ENCODE measurements at regions not wholly inside any gene's neighbourhood (a gene's known extent, or its start where the extent isn't known, plus 50 kb on each side); places are given as distances from the start of the nearest gene placed in this dataset.
A peak's percentile ranks its signal among the peaks of the same experiment; 100 is the strongest.

GRCh38 chrY:8562456-8563090 is 774.7 kb upstream of the TSPY4 start:
- peak; percentile 11 for DNase-seq

- no peak for DNase-seq
Measured at GRCh38 chrY:8564421-8564820, 772.8 kb upstream of the TSPY4 start.

GRCh38 chrY:8566198-8566597 is 771.1 kb upstream of the TSPY4 start:
- DNase-seq: no peak

- no peak for DNase-seq
Measured at GRCh38 chrY:8570384-8570783, 766.9 kb upstream of the TSPY4 start.

GRCh38 chrY:8572916-8573315 is 764.3 kb upstream of the TSPY4 start:
- DNase-seq: no peak

GRCh38 chrY:8582277-8582850 is 754.9 kb upstream of the TSPY4 start:
- peak; percentile 0 for DNase-seq

GRCh38 chrY:8583191-8583590 is 754.1 kb upstream of the TSPY4 start:
- peak; percentile 1 for DNase-seq

GRCh38 chrY:8590641-8591040 is 746.6 kb upstream of the TSPY4 start:
- DNase-seq: no peak

- no peak for DNase-seq
Measured at GRCh38 chrY:8591821-8592516, 745.3 kb upstream of the TSPY4 start.

GRCh38 chrY:8594657-8595056 is 742.6 kb upstream of the TSPY4 start:
- no peak for DNase-seq

GRCh38 chrY:8599141-8599540 is 738.1 kb upstream of the TSPY4 start:
- DNase-seq: no peak

GRCh38 chrY:8610620-8611019 is 726.6 kb upstream of the TSPY4 start:
- DNase-seq: no peak

GRCh38 chrY:8611815-8612214 is 725.4 kb upstream of the TSPY4 start:
- no peak for DNase-seq

- no peak for DNase-seq
Measured at GRCh38 chrY:8618302-8618701, 719.0 kb upstream of the TSPY4 start.

- no peak for DNase-seq
Measured at GRCh38 chrY:8622156-8622555, 715.1 kb upstream of the TSPY4 start.

GRCh38 chrY:8622856-8623255 is 714.4 kb upstream of the TSPY4 start:
- no peak for DNase-seq

- DNase-seq: no peak
Measured at GRCh38 chrY:8629636-8630035, 707.6 kb upstream of the TSPY4 start.

GRCh38 chrY:8638111-8638510 is 699.2 kb upstream of the TSPY4 start:
- no peak for DNase-seq

- peak; percentile 4 for DNase-seq
Measured at GRCh38 chrY:8644926-8645325, 692.3 kb upstream of the TSPY4 start.

GRCh38 chrY:8652445-8652844 is 684.8 kb upstream of the TSPY4 start:
- DNase-seq: no peak

GRCh38 chrY:8655017-8655416 is 682.2 kb upstream of the TSPY4 start:
- no peak for DNase-seq

- DNase-seq: no peak
Measured at GRCh38 chrY:8656101-8656500, 681.2 kb upstream of the TSPY4 start.

- DNase-seq: no peak
Measured at GRCh38 chrY:8656515-8656914, 680.7 kb upstream of the TSPY4 start.

- no peak for DNase-seq
Measured at GRCh38 chrY:8659721-8660120, 677.5 kb upstream of the TSPY4 start.
